Natural killer cell (primary cell): ENCODE measurements at regions not wholly inside any gene's neighbourhood (a gene's known extent, or its start where the extent isn't known, plus 50 kb on each side); places are given as distances from the start of the nearest gene placed in this dataset.

ENCODE experiments used
- ATAC-seq, 3 donors: fragments of 150-1000 bp in 2 of 3; fragments of 200-7000 bp in 1 of 3; cut with Tn5 transposase; 1 replicate in 1 of 3; 2 replicates in 2 of 3; pipeline ENCODE4 v1.10.0; 2021; ENCODE audit warnings: mild to moderate bottlenecking in 2 of 3, moderate library complexity in 2 of 3
- DNase-seq, 2 donors: peaks; one replicate each; pipeline versions ENCODE4 v3.0.0 to v3.0.0-alpha.2; 2013 to 2021; ENCODE audit warnings: mixed read lengths in 1 of 2
- H3K27ac ChIP-seq: one replicate; pipeline ENCODE4 v1.5.1; 2013; ENCODE audit warnings: mild to moderate bottlenecking, low read length
- H3K27me3 ChIP-seq: one replicate; pipeline ENCODE4 v1.6.1; 2013; ENCODE audit warnings: low read length; ENCODE audit not compliant: control insufficient read depth, insufficient read depth
- H3K36me3 ChIP-seq: one replicate; pipeline ENCODE4 v1.6.1; 2013; ENCODE audit warnings: low read length; ENCODE audit not compliant: control insufficient read depth, insufficient read depth
- H3K4me1 ChIP-seq: one replicate; pipeline ENCODE4 v1.6.1; 2013; ENCODE audit warnings: low read length; ENCODE audit not compliant: control insufficient read depth, insufficient read depth
- H3K4me3 ChIP-seq: one replicate; pipeline ENCODE4 v1.5.1; 2013; ENCODE audit warnings: low read length
- H3K9me3 ChIP-seq: one replicate; pipeline ENCODE4 v1.6.1; 2013; ENCODE audit warnings: low read length; ENCODE audit not compliant: control insufficient read depth, insufficient read depth
- H3K27ac Mint-ChIP-seq, 2 donors: one replicate each; pipeline ENCODE4 v1.8.0; 2022; ENCODE audit warnings: mild to moderate bottlenecking in 2 of 2, mixed read lengths in 2 of 2, moderate library complexity in 1 of 2
- H3K27me3 Mint-ChIP-seq, 2 donors: one replicate each; pipeline ENCODE4 v1.8.0; 2022; ENCODE audit warnings: low read depth in 2 of 2, mixed read lengths in 2 of 2
- H3K36me3 Mint-ChIP-seq: one replicate; pipeline ENCODE4 v1.8.0; 2022; ENCODE audit warnings: mixed read lengths
- H3K4me1 Mint-ChIP-seq, 2 donors: one replicate each; pipeline ENCODE4 v1.8.0; 2022; ENCODE audit warnings: mixed read lengths in 2 of 2
- H3K4me3 Mint-ChIP-seq: one replicate; pipeline ENCODE4 v1.8.0; 2022; ENCODE audit warnings: mild to moderate bottlenecking, moderate library complexity, mixed read lengths
- H3K9me3 Mint-ChIP-seq, 2 donors: one replicate each; pipeline ENCODE4 v1.8.0; 2022; ENCODE audit warnings: mixed read lengths in 2 of 2
- CTCF ChIP-seq: fragments of 200-600 bp; IDR thresholded peaks from one replicate; pipeline ENCODE4 v1.8.0; 2022; ENCODE audit warnings: antibody characterized with exemption
- WGBS: methylation state at CpG from one replicate; pipeline ENCODE4 v1.1.7; 2013; ENCODE audit warnings: missing lambda C conversion rate; ENCODE audit not compliant: insufficient coverage; 5-methylcytosine and 5-hydroxymethylcytosine counted together
- intact Hi-C: fragments of 100-400 bp; cut with micrococcal nuclease; formaldehyde crosslinking; loops from one replicate; pipeline ENCODE4 v1.14.2; 2022

DNA sequence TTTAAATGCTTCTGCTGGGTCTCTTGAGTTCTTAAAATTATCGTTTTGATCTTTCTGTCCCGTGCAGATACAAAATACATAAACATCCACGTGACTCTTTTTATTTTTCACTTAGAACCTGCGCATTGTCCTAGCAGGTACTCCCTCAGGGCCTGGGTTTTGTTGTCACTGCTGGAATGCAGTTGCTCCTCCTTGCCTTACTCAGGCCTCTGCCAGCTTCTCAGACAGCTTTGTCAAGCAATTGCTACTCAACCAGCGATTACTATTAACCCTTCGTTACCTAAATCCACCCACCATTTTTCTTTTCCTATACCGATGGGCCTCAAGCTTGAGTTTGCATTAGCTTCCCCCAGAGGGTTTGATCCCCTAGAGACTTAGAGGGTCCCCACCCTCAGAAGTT lies 405.9 kb upstream of the RBFOX1 start:
- no peaks in the 10 kb centered on the region for H3K9me3 ChIP-seq
- no peak for ATAC-seq
- no peaks in the 10 kb centered on the region for H3K36me3 Mint-ChIP-seq
- 82% methylated on average over 6 of the region's 7 CpGs for WGBS
- no peak overlapping the region for H3K27ac ChIP-seq
- H3K36me3 ChIP-seq = no peaks in the 10 kb centered on the region
- H3K9me3 Mint-ChIP-seq = peaks cover 2 to 10% of the 10 kb centered on the region in 2 donors
- H3K4me3 Mint-ChIP-seq = no peak overlapping the region
- no peak for TF ChIP-seq CTCF
- H3K27me3 ChIP-seq = no peaks in the 10 kb centered on the region
- H3K4me1 Mint-ChIP-seq = no peaks in the 10 kb centered on the region
- no peaks in the 10 kb centered on the region for H3K27me3 Mint-ChIP-seq
- no peak overlapping the region for H3K4me3 ChIP-seq
- intact Hi-C loops = no loop called here
- no peak overlapping the region for H3K27ac Mint-ChIP-seq
- no peaks in the 10 kb centered on the region for H3K4me1 ChIP-seq
- DNase-seq = no peak

- H3K36me3 Mint-ChIP-seq = no peaks in the 10 kb centered on the region
- TF ChIP-seq CTCF = no peak
Observed at GRCh38 chr16:6926341-6926740, 406.3 kb upstream of the RBFOX1 start.

GRCh38 chr16:6918646-6919045 lies 414.0 kb upstream of the RBFOX1 start:
- Histone ChIP-seq H3K36me3 (no peaks in the 10 kb centered on the region), H3K4me1 (no peaks in the 10 kb centered on the region)
- H3K27ac Mint-ChIP-seq = no peak overlapping the region

More at GRCh38 chr16:6926341-6926740, 406.3 kb upstream of the RBFOX1 start:
- Mint-ChIP-seq H3K4me3 (no peak overlapping the region), H3K4me1 (no peaks in the 10 kb centered on the region), H3K27me3 (no peaks in the 10 kb centered on the region), H3K9me3 (peaks cover 2 to 10% of the 10 kb centered on the region in 2 donors), H3K27ac (no peak overlapping the region)
- Histone ChIP-seq H3K27me3 (no peaks in the 10 kb centered on the region), H3K4me1 (no peaks in the 10 kb centered on the region), H3K27ac (no peak overlapping the region), H3K36me3 (no peaks in the 10 kb centered on the region), H3K9me3 (peaks cover under 1% of the 10 kb centered on the region), H3K4me3 (no peak overlapping the region)
- no peak for ATAC-seq
- intact Hi-C loops = no loop called here
- 93% methylated on average over 6 of the region's 6 CpGs for WGBS
- DNase-seq = no peak

More at GRCh38 chr16:6918646-6919045, 414.0 kb upstream of the RBFOX1 start:
- WGBS = 94% methylated on average over 6 of the region's 7 CpGs
- intact Hi-C loops = no loop called here
- DNase-seq (no peak), ATAC-seq (no peak)
- Histone ChIP-seq H3K27ac (no peak overlapping the region), H3K4me3 (no peak overlapping the region), H3K27me3 (no peaks in the 10 kb centered on the region), H3K9me3 (peaks cover 5% of the 10 kb centered on the region)
- Mint-ChIP-seq H3K4me1 (no peaks in the 10 kb centered on the region), H3K4me3 (no peak overlapping the region), H3K9me3 (peaks cover 3 to 10% of the 10 kb centered on the region in 2 donors), H3K27me3 (no peaks in the 10 kb centered on the region), H3K36me3 (no peaks in the 10 kb centered on the region)
- no peak for TF ChIP-seq CTCF
